Fibroblast of skin of right quadriceps (primary cell): ENCODE measurements at regions not wholly inside any gene's neighbourhood (a gene's known extent, or its start where the extent isn't known, plus 50 kb on each side); places are given as distances from the start of the nearest gene placed in this dataset.
"Not testable (repeated sequence)": the region's sequence is repeated elsewhere in the genome, so short reads cannot be mapped to it uniquely, and the experiment has no call there.

ENCODE experiments used
- DNase-seq: peaks from one replicate; pipeline ENCODE4 v3.0.0-alpha.2; 2013

- DNase-seq = no peak
Measured at GRCh38 chr7:29619111-29619510, 55.5 kb downstream of the PRR15 start.

- DNase-seq = no peak
Measured at GRCh38 chr7:29619848-29620555, 56.4 kb downstream of the PRR15 start.

GRCh38 chr7:29620556-29620930, 56.9 kb downstream of the PRR15 start:
- DNase-seq = no peak

GRCh38 chr7:29622335-29623265, 59.0 kb downstream of the PRR15 start:
- DNase-seq = peak; percentile 98

GRCh38 chr7:29623973-29624372, 60.3 kb downstream of the PRR15 start:
- DNase-seq = peak; percentile 34

GRCh38 chr7:29626730-29627129, 63.1 kb downstream of the PRR15 start:
- DNase-seq = no peak

GRCh38 chr7:29627631-29628030, 64.0 kb downstream of the PRR15 start:
- no peak for DNase-seq

- no peak for DNase-seq
Measured at GRCh38 chr7:29629507-29629906, 65.9 kb downstream of the PRR15 start.

- peak; percentile 27 for DNase-seq
Measured at GRCh38 chr7:29635067-29636008, 71.7 kb downstream of the PRR15 start.

GRCh38 chr7:29636009-29636351, 72.3 kb downstream of the PRR15 start:
- no peak for DNase-seq

GRCh38 chr7:29637374-29637773, 73.7 kb downstream of the PRR15 start:
- DNase-seq = no peak

- not testable (repeated sequence) for DNase-seq
Measured at GRCh38 chr7:29638841-29639240, 75.2 kb downstream of the PRR15 start.

- no peak for DNase-seq
Measured at GRCh38 chr7:29639386-29639785, 75.8 kb downstream of the PRR15 start.

- no peak for DNase-seq
Measured at GRCh38 chr7:29639886-29640595, 76.4 kb downstream of the PRR15 start.

- DNase-seq = no peak
Measured at GRCh38 chr7:29641651-29642050, 78.0 kb downstream of the PRR15 start.

GRCh38 chr7:29642494-29643155, 79.0 kb downstream of the PRR15 start:
- DNase-seq = peak; percentile 22

GRCh38 chr7:29646116-29646515, 82.5 kb downstream of the PRR15 start:
- not testable (repeated sequence) for DNase-seq

GRCh38 chr7:29647020-29647654, 83.5 kb downstream of the PRR15 start:
- no peak for DNase-seq

- DNase-seq = not testable (repeated sequence)
Measured at GRCh38 chr7:29647691-29648210, 84.1 kb downstream of the PRR15 start.

- no peak for DNase-seq
Measured at GRCh38 chr7:29649028-29649716, 85.5 kb downstream of the PRR15 start.
